Caco-2 (cell line): ENCODE measurements at regions not wholly inside any gene's neighbourhood (a gene's known extent, or its start where the extent isn't known, plus 50 kb on each side); places are given as distances from the start of the nearest gene placed in this dataset.

Source experiments
- BruUV-seq: library from RNA; stranded (reverse); fragments of 400-500 nt; replicated peaks from 2 replicates; lab custom pipeline; 2021; lab: Mats Ljungman, UMichigan
- CTCF ChIA-PET: fragments of 300-600 bp; sonication (Branson Sonifier 250); formaldehyde crosslinking; loops from one replicate; lab custom pipeline; 2022; ENCODE audit warnings: antibody characterized with exemption; lab: Charles Lee
- POLR2A ChIA-PET: fragments of 300-600 bp; sonication (Branson Sonifier 250); formaldehyde crosslinking; loops from one replicate; lab custom pipeline; 2022; ENCODE audit warnings: antibody characterized with exemption; lab: Charles Lee
- DNase-seq, 2 experiments: peaks; one replicate each; pipeline versions ENCODE4 v3.0.0 to v3.0.0-alpha.2; 2020 to 2022
- H3K27me3 ChIP-seq: replicated peaks from 2 replicates; pipeline ENCODE4 v1.6.0; 2011; ENCODE audit warnings: low read length; ENCODE audit not compliant: control insufficient read depth, insufficient read depth
- H3K36me3 ChIP-seq: 2 replicates; pipeline ENCODE4 v1.5.1; 2011; ENCODE audit warnings: low read length; ENCODE audit not compliant: control insufficient read depth, insufficient read depth
- H3K4me1 ChIP-seq: fragments of 250-450 bp; sonication (Bioruptor Pico); 2 replicates; pipeline ENCODE4 v1.5.1; 2020; ENCODE audit warnings: mild to moderate bottlenecking
- H3K4me3 ChIP-seq: 2 replicates; pipeline ENCODE4 v1.5.1; 2011; ENCODE audit warnings: low read depth, mild to moderate bottlenecking, control low read depth, low read length
- H3K9me3 ChIP-seq: fragments of 250-450 bp; sonication (Bioruptor Pico); 2 replicates; pipeline ENCODE4 v1.5.1; 2020; ENCODE audit warnings: mild to moderate bottlenecking, moderate library complexity
- H3K27ac Mint-ChIP-seq: one replicate; pipeline ENCODE4 v1.8.0; 2022; ENCODE audit warnings: mixed read lengths; ENCODE audit not compliant: unreplicated experiment
- H3K27me3 Mint-ChIP-seq: one replicate; pipeline ENCODE4 v1.8.0; 2022; ENCODE audit warnings: mixed read lengths; ENCODE audit not compliant: insufficient read depth, unreplicated experiment
- H3K36me3 Mint-ChIP-seq: one replicate; pipeline ENCODE4 v1.8.0; 2022; ENCODE audit warnings: mild to moderate bottlenecking, mixed read lengths; ENCODE audit not compliant: insufficient read depth, unreplicated experiment
- H3K4me1 Mint-ChIP-seq: one replicate; pipeline ENCODE4 v1.8.0; 2022; ENCODE audit warnings: low read depth, mixed read lengths; ENCODE audit not compliant: unreplicated experiment
- H3K4me3 Mint-ChIP-seq: one replicate; pipeline ENCODE4 v1.8.0; 2022; ENCODE audit warnings: mild to moderate bottlenecking, moderate library complexity, mixed read lengths; ENCODE audit not compliant: unreplicated experiment
- H3K9me3 Mint-ChIP-seq: one replicate; pipeline ENCODE4 v1.8.0; 2022; ENCODE audit warnings: mixed read lengths; ENCODE audit not compliant: unreplicated experiment
- intact Hi-C: fragments of 100-400 bp; cut with micrococcal nuclease; formaldehyde crosslinking; loops from one replicate; pipeline ENCODE4 v1.10.0; 2022; ENCODE audit not compliant: unreplicated experiment
- TF ChIP-seq, protein P1 (sequence below), 2 experiments: fragments of 200-600 bp in 1 of 2; IDR thresholded peaks; 1 replicate in 1 of 2; 2 replicates in 1 of 2; pipeline versions ENCODE4 v1.5.1 to v1.8.0; 2011 to 2022; ENCODE audit warnings: antibody characterized with exemption in 1 of 2, control low read depth in 1 of 2, inconsistent platforms in 1 of 2, low read depth in 1 of 2, low read length in 1 of 2, mild to moderate bottlenecking in 1 of 2, moderate library complexity in 1 of 2; ENCODE audit not compliant: insufficient read depth in 1 of 2, severe bottlenecking in 1 of 2, unreplicated experiment in 1 of 2

DNA sequence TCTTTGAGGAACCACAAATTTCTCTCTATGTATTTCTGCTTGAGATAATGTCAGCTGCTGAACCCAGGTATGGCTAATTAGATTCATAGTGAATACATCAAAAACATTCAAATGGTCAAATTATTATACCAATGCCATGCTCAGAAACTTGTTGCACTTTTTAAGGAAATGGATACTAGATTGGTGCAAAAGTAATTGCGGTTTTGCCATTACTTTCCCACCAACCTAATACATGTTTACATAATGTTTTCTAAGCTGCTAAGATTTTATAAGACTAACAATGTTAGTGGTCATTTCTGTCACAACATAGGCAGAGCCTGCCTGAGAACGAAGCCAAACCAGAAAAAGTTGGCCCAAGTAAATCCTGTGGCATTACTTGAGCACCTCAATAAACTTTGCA, 568.2 kb upstream of the LRATD1 start:
- intact Hi-C loops, result no loop called here
- Histone ChIP-seq H3K4me1 (no peaks in the 10 kb centered on the region), H3K9me3 (no peaks in the 10 kb centered on the region), H3K36me3 (no peaks in the 10 kb centered on the region), H3K27me3 (no peaks in the 10 kb centered on the region), H3K4me3 (no peak overlapping the region)
- TF ChIP-seq, protein P1, sequence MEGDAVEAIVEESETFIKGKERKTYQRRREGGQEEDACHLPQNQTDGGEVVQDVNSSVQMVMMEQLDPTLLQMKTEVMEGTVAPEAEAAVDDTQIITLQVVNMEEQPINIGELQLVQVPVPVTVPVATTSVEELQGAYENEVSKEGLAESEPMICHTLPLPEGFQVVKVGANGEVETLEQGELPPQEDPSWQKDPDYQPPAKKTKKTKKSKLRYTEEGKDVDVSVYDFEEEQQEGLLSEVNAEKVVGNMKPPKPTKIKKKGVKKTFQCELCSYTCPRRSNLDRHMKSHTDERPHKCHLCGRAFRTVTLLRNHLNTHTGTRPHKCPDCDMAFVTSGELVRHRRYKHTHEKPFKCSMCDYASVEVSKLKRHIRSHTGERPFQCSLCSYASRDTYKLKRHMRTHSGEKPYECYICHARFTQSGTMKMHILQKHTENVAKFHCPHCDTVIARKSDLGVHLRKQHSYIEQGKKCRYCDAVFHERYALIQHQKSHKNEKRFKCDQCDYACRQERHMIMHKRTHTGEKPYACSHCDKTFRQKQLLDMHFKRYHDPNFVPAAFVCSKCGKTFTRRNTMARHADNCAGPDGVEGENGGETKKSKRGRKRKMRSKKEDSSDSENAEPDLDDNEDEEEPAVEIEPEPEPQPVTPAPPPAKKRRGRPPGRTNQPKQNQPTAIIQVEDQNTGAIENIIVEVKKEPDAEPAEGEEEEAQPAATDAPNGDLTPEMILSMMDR (IDR thresholded peaks at IDR 0.05; ENCODE audit: insufficient read depth in 1 of 2, low read depth in 1 of 2, low read length in 1 of 2, severe bottlenecking in 1 of 2, unreplicated experiment in 1 of 2), result no peak
- Mint-ChIP-seq H3K4me3 (no peak overlapping the region), H3K36me3 (no peaks in the 10 kb centered on the region), H3K4me1 (no peaks in the 10 kb centered on the region), H3K9me3 (no peaks in the 10 kb centered on the region), H3K27ac (no peak overlapping the region), H3K27me3 (no peaks in the 10 kb centered on the region)
- BruUV-seq, result no TSS peak
- DNase-seq, result no peak
- ChIA-PET CTCF (no interaction called here), POLR2A (no interaction called here)

GRCh38 chr2:14072338-14072737, 560.2 kb upstream of the LRATD1 start:
- intact Hi-C loops, result no loop called here
- H3K4me1 Mint-ChIP-seq, result no peaks in the 10 kb centered on the region
- Histone ChIP-seq H3K27me3 (no peaks in the 10 kb centered on the region), H3K4me1 (no peaks in the 10 kb centered on the region), H3K36me3 (no peaks in the 10 kb centered on the region), H3K4me3 (no peak overlapping the region), H3K9me3 (no peaks in the 10 kb centered on the region)
- TF ChIP-seq, protein P1 (IDR thresholded peaks at IDR 0.05; ENCODE audit: insufficient read depth in 1 of 2, low read depth in 1 of 2, low read length in 1 of 2, severe bottlenecking in 1 of 2, unreplicated experiment in 1 of 2), result no peak
- no TSS peak for BruUV-seq
- H3K27me3 Mint-ChIP-seq, result peaks cover 6% of the 10 kb centered on the region
- H3K4me3 Mint-ChIP-seq, result no peak overlapping the region
- no peak for DNase-seq
- ChIA-PET CTCF (no interaction called here), POLR2A (no interaction called here)
- no peaks in the 10 kb centered on the region for H3K9me3 Mint-ChIP-seq
- H3K27ac Mint-ChIP-seq, result no peak overlapping the region
- H3K36me3 Mint-ChIP-seq, result no peaks in the 10 kb centered on the region

GRCh38 chr2:14074691-14075090, 557.8 kb upstream of the LRATD1 start:
- Mint-ChIP-seq H3K4me1 (no peaks in the 10 kb centered on the region), H3K9me3 (no peaks in the 10 kb centered on the region), H3K27ac (no peak overlapping the region), H3K4me3 (no peak overlapping the region), H3K27me3 (peaks cover 6% of the 10 kb centered on the region), H3K36me3 (no peaks in the 10 kb centered on the region)
- intact Hi-C loops, result no loop called here
- ChIA-PET CTCF (interaction anchor here (0.6 kb wide), 1 partner anchor 9 kb away, joined by 3 read pairs; no protein-coding TSS in a partner anchor), POLR2A (no interaction called here)
- TF ChIP-seq, protein P1 (IDR thresholded peaks at IDR 0.05; ENCODE audit: insufficient read depth in 1 of 2, low read depth in 1 of 2, low read length in 1 of 2, severe bottlenecking in 1 of 2, unreplicated experiment in 1 of 2), result no peak
- no TSS peak for BruUV-seq
- Histone ChIP-seq H3K4me1 (no peaks in the 10 kb centered on the region), H3K27me3 (no peaks in the 10 kb centered on the region), H3K4me3 (no peak overlapping the region), H3K36me3 (no peaks in the 10 kb centered on the region), H3K9me3 (no peaks in the 10 kb centered on the region)
- no peak for DNase-seq
